OCI-LY1 (cell line): ENCODE measurements at regions not wholly inside any gene's neighbourhood (a gene's known extent, or its start where the extent isn't known, plus 50 kb on each side); places are given as distances from the start of the nearest gene placed in this dataset.

Source experiments
- H2AFZ ChIP-seq: fragments of 200-600 bp; sonication (generic), shearing (Covaris generic); 2 replicates; pipeline ENCODE4 v1.6.0; 2014; ENCODE audit warnings: antibody characterized with exemption, mild to moderate bottlenecking, low read length
- H3F3A ChIP-seq: fragments of 200-600 bp; sonication (generic), shearing (Covaris generic); 2 replicates; pipeline ENCODE4 v1.6.0; 2014; ENCODE audit warnings: mild to moderate bottlenecking, antibody characterized with exemption, low read length, moderate library complexity; ENCODE audit not compliant: insufficient read depth
- H3K27ac ChIP-seq: fragments of 200-600 bp; sonication (generic); 2 replicates; pipeline ENCODE4 v1.5.1; 2014; ENCODE audit warnings: low read length, mixed run types, mild to moderate bottlenecking, low read depth; ENCODE audit not compliant: poor library complexity, severe bottlenecking
- H3K27me3 ChIP-seq: fragments of 200-600 bp; sonication (generic); 2 replicates; pipeline ENCODE4 v1.6.0; 2014; ENCODE audit warnings: antibody characterized with exemption, mild to moderate bottlenecking, low read length, moderate library complexity; ENCODE audit not compliant: insufficient read depth
- H3K36me3 ChIP-seq: fragments of 200-600 bp; sonication (generic); 2 replicates; pipeline ENCODE4 v1.6.1; 2014; ENCODE audit warnings: mild to moderate bottlenecking, antibody characterized with exemption, low read length, moderate library complexity, mixed read lengths; ENCODE audit not compliant: insufficient read depth
- H3K4me1 ChIP-seq: fragments of 200-600 bp; sonication (generic); 2 replicates; pipeline ENCODE4 v1.5.1; 2014; ENCODE audit warnings: mild to moderate bottlenecking, low read length, moderate library complexity; ENCODE audit not compliant: insufficient read depth, severe bottlenecking
- H3K4me2 ChIP-seq: fragments of 200-600 bp; sonication (generic), shearing (Covaris generic); 2 replicates; pipeline ENCODE4 v1.6.1; 2014; ENCODE audit warnings: low read length
- H3K4me3 ChIP-seq: fragments of 200-600 bp; sonication (generic); 2 replicates; pipeline ENCODE4 v1.5.1; 2014; ENCODE audit warnings: low read length, low read depth, mild to moderate bottlenecking, mixed read lengths; ENCODE audit not compliant: poor library complexity, severe bottlenecking
- H3K79me2 ChIP-seq: fragments of 200-600 bp; shearing (Covaris generic); 2 replicates; pipeline ENCODE4 v1.6.1; 2016; ENCODE audit warnings: mixed run types, low read length, mixed read lengths; ENCODE audit not compliant: insufficient read depth
- H3K9ac ChIP-seq: fragments of 200-600 bp; sonication (generic), shearing (Covaris generic); 2 replicates; pipeline ENCODE4 v1.6.1; 2014; ENCODE audit warnings: mild to moderate bottlenecking, low read length, mixed read lengths
- H3K9me2 ChIP-seq: fragments of 200-600 bp; sonication (generic), shearing (Covaris generic); 2 replicates; pipeline ENCODE4 v1.6.1; 2014; ENCODE audit warnings: low read depth, mild to moderate bottlenecking, low read length, mixed read lengths
- H3K9me3 ChIP-seq: fragments of 200-600 bp; shearing (Covaris generic); 2 replicates; pipeline ENCODE4 v1.6.1; 2014; ENCODE audit warnings: low read length, mixed read lengths
- H4K20me1 ChIP-seq: fragments of 200-600 bp; sonication (generic), shearing (Covaris generic); 2 replicates; pipeline ENCODE4 v1.6.0; 2016; ENCODE audit warnings: mild to moderate bottlenecking, low read length; ENCODE audit not compliant: insufficient read depth
- CTCF ChIP-seq: fragments of 200-600 bp; sonication (generic), shearing (Covaris generic); IDR thresholded peaks from 2 replicates; pipeline ENCODE4 v1.5.1; 2017; ENCODE audit warnings: mild to moderate bottlenecking, antibody characterized with exemption, low read length, moderate library complexity, mixed read lengths
- EZH2 ChIP-seq: fragments of 200-600 bp; sonication (generic), shearing (Covaris generic); IDR thresholded peaks from 2 replicates; pipeline ENCODE4 v1.8.0; 2017; ENCODE audit warnings: borderline replicate concordance, mixed run types, mild to moderate bottlenecking, antibody characterized with exemption, low read length, moderate library complexity, mixed read lengths

GRCh38 chr13:58933475-58933874 lies 1230.3 kb downstream of the DIAPH3 start:
- Histone ChIP-seq H3K79me2 (no peaks in the 10 kb centered on the region), H3K4me2 (no peak overlapping the region), H3K4me3 (no peak overlapping the region), H4K20me1 (no peaks in the 10 kb centered on the region), H3F3A (no peaks in the 10 kb centered on the region), H3K27me3 (no peaks in the 10 kb centered on the region), H3K9me3 (no peaks in the 10 kb centered on the region), H3K27ac (no peak overlapping the region), H2AFZ (no peak overlapping the region), H3K36me3 (no peaks in the 10 kb centered on the region), H3K9me2 (no peaks in the 10 kb centered on the region), H3K4me1 (no peaks in the 10 kb centered on the region), H3K9ac (no peak overlapping the region)
- TF ChIP-seq EZH2 (no peak), CTCF (no peak)

- no peak overlapping the region for H3K27ac ChIP-seq
- no peaks in the 10 kb centered on the region for H3K79me2 ChIP-seq
- H4K20me1 ChIP-seq, result no peaks in the 10 kb centered on the region
- TF ChIP-seq EZH2 (no peak), CTCF (no peak)
- no peaks in the 10 kb centered on the region for H3F3A ChIP-seq
- H3K4me3 ChIP-seq, result no peak overlapping the region
- no peaks in the 10 kb centered on the region for H3K9me2 ChIP-seq
- no peak overlapping the region for H3K9ac ChIP-seq
- no peaks in the 10 kb centered on the region for H3K4me1 ChIP-seq
- no peaks in the 10 kb centered on the region for H3K36me3 ChIP-seq
- H3K4me2 ChIP-seq, result no peak overlapping the region
- no peak overlapping the region for H2AFZ ChIP-seq
- no peaks in the 10 kb centered on the region for H3K27me3 ChIP-seq
- no peaks in the 10 kb centered on the region for H3K9me3 ChIP-seq
These were observed 1228.0 kb downstream of the DIAPH3 start for GRCh38 chr13:58935689-58936088.

GRCh38 chr13:58946274-58946673 lies 1217.5 kb downstream of the DIAPH3 start:
- TF ChIP-seq CTCF (no peak), EZH2 (no peak)
- H3K27me3 ChIP-seq, result no peaks in the 10 kb centered on the region
- no peaks in the 10 kb centered on the region for H4K20me1 ChIP-seq
- H3K4me1 ChIP-seq, result no peaks in the 10 kb centered on the region
- no peaks in the 10 kb centered on the region for H3K9me2 ChIP-seq
- no peak overlapping the region for H3K4me3 ChIP-seq
- no peaks in the 10 kb centered on the region; the same call in 1 of the 2 replicates for H3F3A ChIP-seq
- no peaks in the 10 kb centered on the region for H3K79me2 ChIP-seq
- no peak overlapping the region for H3K4me2 ChIP-seq
- no peak overlapping the region for H3K9ac ChIP-seq
- H3K27ac ChIP-seq, result no peak overlapping the region
- H3K36me3 ChIP-seq, result no peaks in the 10 kb centered on the region
- no peak overlapping the region for H2AFZ ChIP-seq
- no peaks in the 10 kb centered on the region for H3K9me3 ChIP-seq
